ENCODE measurements at regions not wholly inside any gene's neighbourhood (a gene's known extent, or its start where the extent isn't known, plus 50 kb on each side); places are given as distances from the start of the nearest gene placed in this dataset.

DNA sequence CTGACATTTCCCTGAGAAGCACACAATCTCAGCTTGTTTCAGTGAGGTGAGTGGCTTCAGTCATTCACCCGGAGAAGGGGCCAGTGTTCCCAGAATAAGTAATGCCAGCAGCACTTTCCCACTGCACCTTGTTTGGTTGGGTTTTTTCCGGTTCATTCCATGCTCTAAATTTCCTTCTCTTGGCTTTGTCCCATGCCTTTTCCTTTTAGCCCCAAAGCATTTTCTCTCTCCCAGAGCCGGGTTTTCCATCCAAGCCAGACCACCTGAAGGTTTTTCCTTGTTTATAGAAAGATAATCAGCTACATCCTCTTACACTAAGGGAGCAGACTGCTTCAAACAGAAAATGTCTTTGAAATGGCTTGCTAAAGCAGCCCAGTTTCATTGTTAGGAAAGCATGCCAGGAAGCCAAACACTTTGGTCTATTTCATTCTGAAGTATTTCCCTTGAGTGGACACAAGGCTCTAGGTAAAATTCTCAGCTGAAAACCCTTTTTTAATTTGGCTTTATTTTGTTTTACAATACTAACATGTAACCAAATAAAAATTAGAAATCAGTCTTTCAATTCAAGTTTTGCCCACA lies 501.6 kb downstream of the DTWD2 start:
- Histone ChIP-seq H3K79me2 (ENCODE audit: insufficient read depth, low read length) (no peaks in the 10 kb centered on the region), H4K20me1 (ENCODE audit: control insufficient read depth, insufficient read depth, insufficient read length) (no peaks in the 10 kb centered on the region), H2AFZ (ENCODE audit: low read length) (no peak overlapping the region), H2BK20ac (ENCODE audit: low read depth, low read length, poor library complexity, severe bottlenecking) (no peak overlapping the region), H4K8ac (replicated peaks; ENCODE audit: insufficient read length, low read depth, low read length) (no peak overlapping the region), H3K4ac (ENCODE audit: low read depth, low read length) (no peak overlapping the region), H3K9ac (ENCODE audit: extremely low read depth, insufficient read length, low read length) (no peak overlapping the region), H3K9me3 (ENCODE audit: control insufficient read depth, low read depth, low read length) (no peaks in the 10 kb centered on the region), H3K4me2 (ENCODE audit: insufficient read depth, insufficient read length, low read length) (no peak overlapping the region), H3K23ac (ENCODE audit: insufficient read length, low read depth, low read length) (no peak overlapping the region), H2BK5ac (ENCODE audit: insufficient read length, low read length) (no peak overlapping the region), H2BK15ac (ENCODE audit: low read depth, low read length) (no peak overlapping the region), H3K79me1 (ENCODE audit: insufficient read depth, low read depth, low read length, poor library complexity, severe bottlenecking) (no peaks in the 10 kb centered on the region), H3K56ac (ENCODE audit: insufficient read length, low read depth, low read length) (no peak overlapping the region), H3K27me3 (ENCODE audit: insufficient read depth, low read length) (no peaks in the 10 kb centered on the region), H2BK12ac (ENCODE audit: insufficient read length, low read depth, low read length) (no peak overlapping the region), H3K27ac (ENCODE audit: insufficient read length, low read depth, low read length) (no peak overlapping the region), H2AK5ac (ENCODE audit: insufficient read length, low read length) (no peak overlapping the region), H4K91ac (ENCODE audit: insufficient read length, low read depth, low read length) (no peak overlapping the region), H3K18ac (ENCODE audit: insufficient read length, low read depth, low read length) (no peak overlapping the region), H4K5ac (ENCODE audit: insufficient read length, low read depth, low read length) (no peak overlapping the region), H2BK120ac (ENCODE audit: low read depth, low read length, poor library complexity, severe bottlenecking) (no peak overlapping the region), H3K14ac (ENCODE audit: insufficient read depth, low read length) (no peak overlapping the region), H3K23me2 (ENCODE audit: insufficient read length, low read depth, low read length, poor library complexity, severe bottlenecking) (no peaks in the 10 kb centered on the region), H3T11ph (ENCODE audit: low read length) (no peak overlapping the region), H3K4me1 (ENCODE audit: insufficient read depth, low read length) (no peaks in the 10 kb centered on the region)
- TF ChIP-seq, protein P1, sequence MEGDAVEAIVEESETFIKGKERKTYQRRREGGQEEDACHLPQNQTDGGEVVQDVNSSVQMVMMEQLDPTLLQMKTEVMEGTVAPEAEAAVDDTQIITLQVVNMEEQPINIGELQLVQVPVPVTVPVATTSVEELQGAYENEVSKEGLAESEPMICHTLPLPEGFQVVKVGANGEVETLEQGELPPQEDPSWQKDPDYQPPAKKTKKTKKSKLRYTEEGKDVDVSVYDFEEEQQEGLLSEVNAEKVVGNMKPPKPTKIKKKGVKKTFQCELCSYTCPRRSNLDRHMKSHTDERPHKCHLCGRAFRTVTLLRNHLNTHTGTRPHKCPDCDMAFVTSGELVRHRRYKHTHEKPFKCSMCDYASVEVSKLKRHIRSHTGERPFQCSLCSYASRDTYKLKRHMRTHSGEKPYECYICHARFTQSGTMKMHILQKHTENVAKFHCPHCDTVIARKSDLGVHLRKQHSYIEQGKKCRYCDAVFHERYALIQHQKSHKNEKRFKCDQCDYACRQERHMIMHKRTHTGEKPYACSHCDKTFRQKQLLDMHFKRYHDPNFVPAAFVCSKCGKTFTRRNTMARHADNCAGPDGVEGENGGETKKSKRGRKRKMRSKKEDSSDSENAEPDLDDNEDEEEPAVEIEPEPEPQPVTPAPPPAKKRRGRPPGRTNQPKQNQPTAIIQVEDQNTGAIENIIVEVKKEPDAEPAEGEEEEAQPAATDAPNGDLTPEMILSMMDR (conservative IDR thresholded peaks at IDR 0.05): no peak
- Mint-ChIP-seq H3K4me1 (peaks cover 12 to 15% of the 10 kb centered on the region in 2 experiments), H3K9me3 (peaks cover 8 to 10% of the 10 kb centered on the region in 2 experiments), H3K36me3 (ENCODE audit: insufficient read depth in 1 of 3, low read depth in 3 of 3) (peaks cover 4 to 10% (median 4%) of the 10 kb centered on the region in 3 experiments; a peak in 6 of 7 replicates), H3K4me3 (no peak overlapping the region), H3K27ac (peak overlapping the region in 2 of 3 experiments; percentile 35 to 83; a peak in 4 of 7 replicates), H3K27me3 (ENCODE audit: low read depth) (no peaks in the 10 kb centered on the region)
- no peak for DNase-seq
- WGBS (ENCODE audit: extremely low coverage, insufficient read length, low lambda C conversion rate): no CpG with 5 or more reads among the region's 3 CpGs
